IMR-90 (cell line): ENCODE measurements at regions not wholly inside any gene's neighbourhood (a gene's known extent, or its start where the extent isn't known, plus 50 kb on each side); places are given as distances from the start of the nearest gene placed in this dataset.

Experiments used
- BHLHE40 ChIP-seq: fragments of 150-350 bp; IDR thresholded peaks from 2 replicates; pipeline ENCODE4 v1.6.1; 2016; ENCODE audit warnings: mild to moderate bottlenecking, low read depth, low read length
- CEBPB ChIP-seq: IDR thresholded peaks from 2 replicates; pipeline ENCODE4 v1.6.1; 2012; ENCODE audit warnings: low read depth, low read length, improper control_type of control experiment
- MAFK ChIP-seq: IDR thresholded peaks from 2 replicates; pipeline ENCODE4 v1.6.1; 2012; ENCODE audit warnings: low read depth, low read length, improper control_type of control experiment
- MXI1 ChIP-seq: IDR thresholded peaks from 2 replicates; pipeline ENCODE4 v1.6.1; 2012; ENCODE audit warnings: low read depth, mild to moderate bottlenecking, low read length, moderate library complexity, borderline replicate concordance
- POLR2A ChIP-seq: IDR thresholded peaks from 2 replicates; pipeline ENCODE4 v1.6.1; 2012; ENCODE audit warnings: mild to moderate bottlenecking, low read depth, low read length
- RAD21 ChIP-seq: IDR thresholded peaks from 2 replicates; pipeline ENCODE4 v1.6.1; 2012; ENCODE audit warnings: low read length, improper control_type of control experiment
- RCOR1 ChIP-seq: IDR thresholded peaks from 2 replicates; pipeline ENCODE4 v1.6.1; 2012; ENCODE audit warnings: mild to moderate bottlenecking, low read length, improper control_type of control experiment; ENCODE audit not compliant: insufficient replicate concordance
- TF ChIP-seq, protein P1 (sequence below): conservative IDR thresholded peaks from 2 replicates; pipeline ENCODE4 v1.5.1; 2012; ENCODE audit warnings: mild to moderate bottlenecking, low read depth, low read length, improper control_type of control experiment

DNA sequence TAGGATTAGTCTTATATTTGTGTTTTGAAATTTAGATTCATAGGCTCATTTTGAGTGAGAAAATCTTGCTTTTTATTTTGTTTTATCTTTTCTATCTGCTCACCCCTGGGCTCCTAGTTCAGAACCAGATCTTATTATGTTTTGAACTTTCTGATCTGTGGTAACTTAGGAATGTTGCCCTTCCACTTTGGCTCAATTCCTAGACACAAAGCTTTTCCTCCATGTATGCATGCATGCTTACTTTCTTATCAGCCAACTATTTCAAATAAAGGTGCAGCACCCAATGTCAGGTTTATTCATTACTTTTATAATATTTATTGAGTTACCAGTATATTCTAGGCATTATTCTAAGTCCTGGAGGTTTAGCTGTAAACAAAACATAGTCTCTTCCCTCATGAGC is 374.8 kb upstream of the KIAA1217 start:
- TF ChIP-seq POLR2A = no peak
- TF ChIP-seq, protein P1, sequence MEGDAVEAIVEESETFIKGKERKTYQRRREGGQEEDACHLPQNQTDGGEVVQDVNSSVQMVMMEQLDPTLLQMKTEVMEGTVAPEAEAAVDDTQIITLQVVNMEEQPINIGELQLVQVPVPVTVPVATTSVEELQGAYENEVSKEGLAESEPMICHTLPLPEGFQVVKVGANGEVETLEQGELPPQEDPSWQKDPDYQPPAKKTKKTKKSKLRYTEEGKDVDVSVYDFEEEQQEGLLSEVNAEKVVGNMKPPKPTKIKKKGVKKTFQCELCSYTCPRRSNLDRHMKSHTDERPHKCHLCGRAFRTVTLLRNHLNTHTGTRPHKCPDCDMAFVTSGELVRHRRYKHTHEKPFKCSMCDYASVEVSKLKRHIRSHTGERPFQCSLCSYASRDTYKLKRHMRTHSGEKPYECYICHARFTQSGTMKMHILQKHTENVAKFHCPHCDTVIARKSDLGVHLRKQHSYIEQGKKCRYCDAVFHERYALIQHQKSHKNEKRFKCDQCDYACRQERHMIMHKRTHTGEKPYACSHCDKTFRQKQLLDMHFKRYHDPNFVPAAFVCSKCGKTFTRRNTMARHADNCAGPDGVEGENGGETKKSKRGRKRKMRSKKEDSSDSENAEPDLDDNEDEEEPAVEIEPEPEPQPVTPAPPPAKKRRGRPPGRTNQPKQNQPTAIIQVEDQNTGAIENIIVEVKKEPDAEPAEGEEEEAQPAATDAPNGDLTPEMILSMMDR = no peak
- TF ChIP-seq MAFK = no peak
- no peak for TF ChIP-seq MXI1
- no peak for TF ChIP-seq CEBPB
- no peak for TF ChIP-seq BHLHE40
- TF ChIP-seq RCOR1 = no peak
- TF ChIP-seq RAD21 = no peak
